Panc1 (cell line): ENCODE measurements at regions not wholly inside any gene's neighbourhood (a gene's known extent, or its start where the extent isn't known, plus 50 kb on each side); places are given as distances from the start of the nearest gene placed in this dataset.

Experiments used
- ATAC-seq: fragments of 200-7000 bp; cut with Tn5 transposase; 2 replicates; pipeline ENCODE4 v1.9.1; 2020; ENCODE audit warnings: mild to moderate bottlenecking, moderate library complexity
- BruUV-seq: library from RNA; stranded (reverse); fragments of 400-500 nt; replicated peaks from 2 replicates; lab custom pipeline; 2021; lab: Mats Ljungman, UMichigan
- CTCF ChIA-PET: fragments of 300-600 bp; sonication (Branson Sonifier 250); formaldehyde crosslinking; loops from one replicate; lab custom pipeline; 2022; ENCODE audit warnings: antibody characterized with exemption; lab: Charles Lee
- POLR2A ChIA-PET: fragments of 300-600 bp; sonication (Branson Sonifier 250); formaldehyde crosslinking; loops from one replicate; lab custom pipeline; 2022; ENCODE audit warnings: antibody characterized with exemption; lab: Charles Lee
- DNase-seq: peaks from one replicate; pipeline ENCODE4 v3.0.0-alpha.2; 2010; ENCODE audit warnings: low read depth, low spot score
- H3K27ac ChIP-seq: 2 replicates; pipeline ENCODE4 v1.5.1; 2011; ENCODE audit warnings: mild to moderate bottlenecking, low read length, inconsistent platforms
- H3K27me3 ChIP-seq: fragments of 200-500 bp; sonication (Bioruptor generic); 2 replicates; pipeline ENCODE4 v1.6.0; 2014; ENCODE audit warnings: low read length, inconsistent platforms; ENCODE audit not compliant: control insufficient read depth, insufficient read depth
- H3K36me3 ChIP-seq: fragments of 200-500 bp; sonication (Bioruptor generic); 2 replicates; pipeline ENCODE4 v1.5.1; 2014; ENCODE audit warnings: inconsistent platforms, mild to moderate bottlenecking, low read length, moderate library complexity; ENCODE audit not compliant: control insufficient read depth, insufficient read depth
- H3K4me1 ChIP-seq: 2 replicates; pipeline ENCODE4 v1.5.1; 2011; ENCODE audit warnings: inconsistent platforms, mild to moderate bottlenecking, low read length, moderate library complexity; ENCODE audit not compliant: control insufficient read depth, insufficient read depth
- H3K4me3 ChIP-seq, 2 experiments: 2 replicates each; pipeline ENCODE4 v1.5.1; 2011 to 2012; ENCODE audit warnings: low read depth in 2 of 2, low read length in 2 of 2, mild to moderate bottlenecking in 2 of 2, inconsistent platforms in 1 of 2, moderate library complexity in 1 of 2
- H3K9me3 ChIP-seq: fragments of 200-500 bp; sonication (Bioruptor generic); 2 replicates; pipeline ENCODE4 v1.5.1; 2014; ENCODE audit warnings: low read depth, mild to moderate bottlenecking, inconsistent platforms, low read length, moderate library complexity; ENCODE audit not compliant: control insufficient read depth, insufficient read depth
- CTCF ChIP-seq: fragments of 450-650 bp; IDR thresholded peaks from 2 replicates; pipeline ENCODE4 v1.5.1; 2017; ENCODE audit warnings: mild to moderate bottlenecking
- POLR2AphosphoS5 ChIP-seq: IDR thresholded peaks from 2 replicates; pipeline ENCODE4 v1.6.1; 2012; ENCODE audit warnings: mild to moderate bottlenecking, low read depth, low read length, moderate library complexity
- REST ChIP-seq, 2 experiments: IDR thresholded peaks; 2 replicates each; pipeline ENCODE4 v1.6.1; 2011 to 2012; ENCODE audit warnings: low read depth in 2 of 2, control low read depth in 1 of 2, low read length in 1 of 2, mild to moderate bottlenecking in 1 of 2, moderate library complexity in 1 of 2; ENCODE audit not compliant: insufficient read depth in 1 of 2
- SIN3A ChIP-seq: IDR thresholded peaks from 2 replicates; pipeline ENCODE4 v1.6.1; 2012; ENCODE audit warnings: low read depth, mild to moderate bottlenecking, low read length, moderate library complexity, borderline replicate concordance; ENCODE audit not compliant: insufficient read depth
- TCF7L2 ChIP-seq: IDR thresholded peaks from 2 replicates; pipeline ENCODE4 v1.6.1; 2011; ENCODE audit warnings: mild to moderate bottlenecking, low read depth, low read length, inconsistent platforms
- in situ Hi-C: cut with HindIII; loops from 2 replicates; pipeline ENCODE4 v1.10.0; 2016; ENCODE audit warnings: low sequenced_read_pairs, low pct_unique_long_range_greater_than_20kb
- intact Hi-C: fragments of 100-400 bp; cut with micrococcal nuclease; formaldehyde crosslinking; loops from one replicate; pipeline ENCODE4 v1.10.0; 2022; ENCODE audit not compliant: unreplicated experiment

DNA sequence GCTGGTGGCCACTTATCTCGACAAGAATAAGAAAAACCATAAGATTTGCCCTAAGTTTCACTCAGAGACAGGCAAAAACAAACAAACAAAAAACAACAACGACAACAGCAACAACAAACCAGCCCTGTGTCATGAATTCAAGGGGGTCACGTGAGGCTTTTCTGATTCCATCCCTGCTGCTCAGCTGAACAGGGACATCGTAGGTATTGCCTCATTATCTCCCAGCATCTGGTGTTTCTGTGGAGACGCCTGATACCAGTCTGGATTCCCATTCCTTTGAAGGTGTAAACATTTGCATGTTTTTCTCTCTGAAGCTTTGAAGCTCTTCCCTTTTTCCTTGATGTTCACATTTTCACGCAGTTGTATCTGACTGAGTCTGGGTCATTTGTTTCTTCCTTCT lies 117.4 kb downstream of the KCNF1 start:
- ATAC-seq: no peak
- intact Hi-C loops (no loop called here), in situ Hi-C loops (no loop called here)
- H3K27ac ChIP-seq: no peak overlapping the region
- H3K9me3 ChIP-seq: no peaks in the 10 kb centered on the region
- no peak overlapping the region for H3K4me3 ChIP-seq
- ChIA-PET POLR2A (no interaction called here), CTCF (no interaction called here)
- H3K4me1 ChIP-seq: no peaks in the 10 kb centered on the region
- no peak for DNase-seq
- peaks cover 2% of the 10 kb centered on the region for H3K27me3 ChIP-seq
- no TSS peak for BruUV-seq
- no peaks in the 10 kb centered on the region for H3K36me3 ChIP-seq
- TF ChIP-seq CTCF (no peak), POLR2AphosphoS5 (no peak), REST (IDR thresholded peaks at IDR 0.05; ENCODE audit: insufficient read depth in 1 of 2, low read depth in 2 of 2, low read length in 1 of 2) (no peak), SIN3A (no peak), TCF7L2 (no peak)

- no peak for DNase-seq
- ChIA-PET CTCF (no interaction called here), POLR2A (no interaction called here)
- no peak for TF ChIP-seq TCF7L2
- no peak for TF ChIP-seq CTCF
- no peak for TF ChIP-seq SIN3A
- TF ChIP-seq REST (IDR thresholded peaks at IDR 0.05; ENCODE audit: insufficient read depth in 1 of 2, low read depth in 2 of 2, low read length in 1 of 2): no peak
- no peak for TF ChIP-seq POLR2AphosphoS5
- intact Hi-C loops (no loop called here), in situ Hi-C loops (no loop called here)
- H3K4me1 ChIP-seq: no peaks in the 10 kb centered on the region
- no peak for ATAC-seq
- no peak overlapping the region for H3K4me3 ChIP-seq
- peaks cover 2% of the 10 kb centered on the region for H3K27me3 ChIP-seq
- no peaks in the 10 kb centered on the region for H3K9me3 ChIP-seq
- no peak overlapping the region for H3K27ac ChIP-seq
- BruUV-seq: no TSS peak
- no peaks in the 10 kb centered on the region for H3K36me3 ChIP-seq
Observed at GRCh38 chr2:11030036-11030435, 118.3 kb downstream of the KCNF1 start.
